Endodermal cell (in vitro differentiated cells): ENCODE measurements at regions not wholly inside any gene's neighbourhood (a gene's known extent, or its start where the extent isn't known, plus 50 kb on each side); places are given as distances from the start of the nearest gene placed in this dataset.

ENCODE experiments used
- DNase-seq: peaks from one replicate; pipeline ENCODE4 v3.0.0-alpha.2; 2017
- H3K27ac ChIP-seq: 2 replicates; pipeline ENCODE4 v1.5.1; 2013; ENCODE audit warnings: mild to moderate bottlenecking, low read depth, low read length, moderate library complexity
- H3K27me3 ChIP-seq: 2 replicates; pipeline ENCODE4 v1.6.1; 2013; ENCODE audit warnings: mild to moderate bottlenecking, low read length, moderate library complexity; ENCODE audit not compliant: insufficient read depth, control insufficient read depth, poor library complexity, severe bottlenecking
- H3K36me3 ChIP-seq: 2 replicates; pipeline ENCODE4 v1.7.0; 2013; ENCODE audit warnings: mild to moderate bottlenecking, low read length, moderate library complexity; ENCODE audit not compliant: control insufficient read depth, insufficient read depth
- H3K4me1 ChIP-seq: one replicate; pipeline ENCODE4 v1.7.0; 2013; ENCODE audit warnings: low read length; ENCODE audit not compliant: control insufficient read depth, insufficient read depth
- H3K4me3 ChIP-seq: 2 replicates; pipeline ENCODE4 v1.5.1; 2013; ENCODE audit warnings: mild to moderate bottlenecking, low read length, moderate library complexity
- H3K9ac ChIP-seq: 2 replicates; pipeline ENCODE4 v1.6.1; 2013; ENCODE audit warnings: mild to moderate bottlenecking, low read length, moderate library complexity; ENCODE audit not compliant: poor library complexity, severe bottlenecking; ENCODE audit errors: extremely low read depth
- H3K9me3 ChIP-seq: 2 replicates; pipeline ENCODE4 v1.6.1; 2013; ENCODE audit warnings: mild to moderate bottlenecking, low read length, moderate library complexity; ENCODE audit not compliant: control insufficient read depth
- H3K27ac Mint-ChIP-seq: 2 replicates; pipeline ENCODE4 v1.8.0; 2020; ENCODE audit warnings: mixed read lengths
- H3K27me3 Mint-ChIP-seq: 2 replicates; pipeline ENCODE4 v1.8.0; 2021; ENCODE audit warnings: mild to moderate bottlenecking, mixed read lengths; ENCODE audit not compliant: insufficient read depth
- H3K36me3 Mint-ChIP-seq: 2 replicates; pipeline ENCODE4 v1.8.0; 2020; ENCODE audit warnings: low read depth, mixed read lengths
- H3K4me1 Mint-ChIP-seq: 2 replicates; pipeline ENCODE4 v1.8.0; 2020; ENCODE audit warnings: mixed read lengths
- H3K4me3 Mint-ChIP-seq: 2 replicates; pipeline ENCODE4 v1.8.0; 2020; ENCODE audit warnings: mild to moderate bottlenecking, moderate library complexity, mixed read lengths
- H3K9me3 Mint-ChIP-seq: 2 replicates; pipeline ENCODE4 v1.8.0; 2020; ENCODE audit warnings: mild to moderate bottlenecking, mixed read lengths
- CTCF ChIP-seq: fragments of 200-600 bp; sonication (generic); conservative IDR thresholded peaks from 2 replicates; pipeline ENCODE4 v1.5.0; 2021; ENCODE audit warnings: antibody characterized with exemption, mild to moderate bottlenecking
- WGBS, 2 experiments: methylation state at CpG; one replicate each; pipeline versions ENCODE4 v1.1.5 to v1.1.7; 2013; ENCODE audit warnings: missing lambda C conversion rate in 2 of 2, mixed read lengths in 1 of 2; ENCODE audit not compliant: insufficient coverage in 1 of 2, insufficient read length in 1 of 2; 5-methylcytosine and 5-hydroxymethylcytosine counted together

GRCh38 chr4:187070158-187070557 lies 346.5 kb upstream of the FAT1 start:
- Histone ChIP-seq H3K36me3 (no peaks in the 10 kb centered on the region), H3K27ac (no peak overlapping the region), H3K9me3 (no peaks in the 10 kb centered on the region), H3K9ac (no peak overlapping the region), H3K4me1 (no peaks in the 10 kb centered on the region), H3K27me3 (no peaks in the 10 kb centered on the region), H3K4me3 (no peak overlapping the region)
- Mint-ChIP-seq H3K9me3 (no peaks in the 10 kb centered on the region), H3K4me3 (no peak overlapping the region), H3K27me3 (peaks cover 2% of the 10 kb centered on the region), H3K27ac (no peak overlapping the region), H3K36me3 (no peaks in the 10 kb centered on the region), H3K4me1 (peaks cover 6% of the 10 kb centered on the region)
- WGBS, 2 experiments, result 100% methylated on average over 1 to 3 of the region's 3 CpGs
- DNase-seq, result no peak
- no peak for TF ChIP-seq CTCF

- Mint-ChIP-seq H3K27ac (no peak overlapping the region), H3K36me3 (no peaks in the 10 kb centered on the region), H3K4me3 (no peak overlapping the region), H3K4me1 (peaks cover 6% of the 10 kb centered on the region), H3K9me3 (no peaks in the 10 kb centered on the region), H3K27me3 (peaks cover 2% of the 10 kb centered on the region)
- TF ChIP-seq CTCF, result no peak
- no peak overlapping the region for H3K27ac ChIP-seq
- 50% methylated on average over 1 of the region's 1 CpG; no CpG with 5 or more reads in 1 of the 2 experiments for WGBS, 2 experiments
- no peak overlapping the region for H3K4me3 ChIP-seq
- H3K4me1 ChIP-seq, result no peaks in the 10 kb centered on the region
- no peak for DNase-seq
- no peaks in the 10 kb centered on the region for H3K27me3 ChIP-seq
- H3K9ac ChIP-seq, result no peak overlapping the region
- H3K9me3 ChIP-seq, result no peaks in the 10 kb centered on the region
- H3K36me3 ChIP-seq, result no peaks in the 10 kb centered on the region
Measured at GRCh38 chr4:187070740-187071139, 347.1 kb upstream of the FAT1 start.

- Histone ChIP-seq H3K36me3 (no peaks in the 10 kb centered on the region), H3K9ac (no peak overlapping the region), H3K9me3 (no peaks in the 10 kb centered on the region), H3K4me1 (no peaks in the 10 kb centered on the region), H3K27ac (no peak overlapping the region), H3K27me3 (no peaks in the 10 kb centered on the region), H3K4me3 (no peak overlapping the region)
- H3K27ac Mint-ChIP-seq, result no peak overlapping the region
- 90 to 91% methylated on average over 8 to 11 of the region's 11 CpGs for WGBS, 2 experiments
- peaks cover 6% of the 10 kb centered on the region for H3K4me1 Mint-ChIP-seq
- H3K36me3 Mint-ChIP-seq, result no peaks in the 10 kb centered on the region
- peaks cover 2% of the 10 kb centered on the region for H3K27me3 Mint-ChIP-seq
- no peak overlapping the region for H3K4me3 Mint-ChIP-seq
- no peaks in the 10 kb centered on the region for H3K9me3 Mint-ChIP-seq
- no peak for DNase-seq
- no peak for TF ChIP-seq CTCF
Measured at GRCh38 chr4:187071946-187072600, 348.4 kb upstream of the FAT1 start.
